Body of pancreas (tissue), 4 donors: ENCODE measurements at regions not wholly inside any gene's neighbourhood (a gene's known extent, or its start where the extent isn't known, plus 50 kb on each side); places are given as distances from the start of the nearest gene placed in this dataset.
"Not testable (repeated sequence)": the region's sequence is repeated elsewhere in the genome, so short reads cannot be mapped to it uniquely, and the experiment has no call there.

Experiments
- POLR2A ChIP-seq, 3 donors: fragments of 450-650 bp; IDR thresholded peaks; one replicate each; pipeline ENCODE4 v1.6.1; 2016; ENCODE audit warnings: antibody characterized with exemption in 3 of 3, mild to moderate bottlenecking in 2 of 3
- TF ChIP-seq, protein P1 (sequence below), 7 experiments: fragments of 450-650 bp in 4 of 7; fragments of 200-600 bp in 3 of 7; sonication (generic) in 3 of 7; IDR thresholded peaks; one replicate each; pipeline ENCODE4 v1.5.1; 2016 to 2019; ENCODE audit warnings: antibody characterized with exemption in 7 of 7

DNA sequence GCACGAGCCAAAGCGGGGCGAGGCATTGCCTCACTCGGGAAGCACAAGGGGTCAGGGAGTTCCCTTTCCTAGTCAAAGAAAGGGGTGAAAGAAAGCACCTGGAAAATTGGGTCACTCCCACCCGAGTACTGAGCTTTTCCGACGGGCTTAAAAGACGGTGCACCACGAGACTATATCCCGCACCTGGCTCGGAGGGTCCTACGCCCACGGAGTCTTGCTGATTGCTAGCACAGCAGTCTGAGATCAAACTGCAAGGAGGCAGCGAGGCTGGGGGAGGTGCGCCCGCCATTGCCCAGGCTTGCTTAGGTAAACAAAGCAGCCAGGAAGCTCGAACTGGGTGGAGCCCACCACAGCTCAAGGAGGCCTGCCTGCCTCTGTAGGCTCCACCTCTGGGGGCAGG lies 172.2 kb upstream of the KCNH8 start:
- TF ChIP-seq, protein P1, sequence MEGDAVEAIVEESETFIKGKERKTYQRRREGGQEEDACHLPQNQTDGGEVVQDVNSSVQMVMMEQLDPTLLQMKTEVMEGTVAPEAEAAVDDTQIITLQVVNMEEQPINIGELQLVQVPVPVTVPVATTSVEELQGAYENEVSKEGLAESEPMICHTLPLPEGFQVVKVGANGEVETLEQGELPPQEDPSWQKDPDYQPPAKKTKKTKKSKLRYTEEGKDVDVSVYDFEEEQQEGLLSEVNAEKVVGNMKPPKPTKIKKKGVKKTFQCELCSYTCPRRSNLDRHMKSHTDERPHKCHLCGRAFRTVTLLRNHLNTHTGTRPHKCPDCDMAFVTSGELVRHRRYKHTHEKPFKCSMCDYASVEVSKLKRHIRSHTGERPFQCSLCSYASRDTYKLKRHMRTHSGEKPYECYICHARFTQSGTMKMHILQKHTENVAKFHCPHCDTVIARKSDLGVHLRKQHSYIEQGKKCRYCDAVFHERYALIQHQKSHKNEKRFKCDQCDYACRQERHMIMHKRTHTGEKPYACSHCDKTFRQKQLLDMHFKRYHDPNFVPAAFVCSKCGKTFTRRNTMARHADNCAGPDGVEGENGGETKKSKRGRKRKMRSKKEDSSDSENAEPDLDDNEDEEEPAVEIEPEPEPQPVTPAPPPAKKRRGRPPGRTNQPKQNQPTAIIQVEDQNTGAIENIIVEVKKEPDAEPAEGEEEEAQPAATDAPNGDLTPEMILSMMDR (IDR thresholded peaks at IDR 0.05) = not testable (repeated sequence)
- not testable (repeated sequence) for TF ChIP-seq POLR2A (IDR thresholded peaks at IDR 0.05)
